ENCODE measurements at regions not wholly inside any gene's neighbourhood (a gene's known extent, or its start where the extent isn't known, plus 50 kb on each side); places are given as distances from the start of the nearest gene placed in this dataset.

GRCh38 chr1:2896824-2897223 is 95.3 kb upstream of the TTC34 start:
- DNase-seq (ENCODE audit: low read depth): no peak
- no peak overlapping the region for H3K4me3 ChIP-seq (ENCODE audit: low read depth, low read length)
- no peak for TF ChIP-seq MAX (IDR thresholded peaks at IDR 0.05; ENCODE audit: low read depth, low read length)
- TF ChIP-seq CTCF (IDR thresholded peaks at IDR 0.05; ENCODE audit: low read depth, low read length): no peak
- no peak for TF ChIP-seq MYC (IDR thresholded peaks at IDR 0.05; ENCODE audit: low read depth, low read length)
- TF ChIP-seq POLR2A (IDR thresholded peaks at IDR 0.05; ENCODE audit: extremely low read depth, insufficient read length): no peak

- no peak for DNase-seq (ENCODE audit: low read depth)
- TF ChIP-seq MAX (IDR thresholded peaks at IDR 0.05; ENCODE audit: low read depth, low read length) (no peak), POLR2A (IDR thresholded peaks at IDR 0.05; ENCODE audit: extremely low read depth, insufficient read length) (no peak), CTCF (IDR thresholded peaks at IDR 0.05; ENCODE audit: low read depth, low read length) (no peak), MYC (IDR thresholded peaks at IDR 0.05; ENCODE audit: low read depth, low read length) (no peak)
- no peak overlapping the region for H3K4me3 ChIP-seq (ENCODE audit: low read depth, low read length)
Observed at GRCh38 chr1:2903226-2903625, 101.7 kb upstream of the TTC34 start.

- no peak for DNase-seq (ENCODE audit: low read depth)
- H3K4me3 ChIP-seq (ENCODE audit: low read depth, low read length): no peak overlapping the region
- TF ChIP-seq CTCF (IDR thresholded peaks at IDR 0.05; ENCODE audit: low read depth, low read length): no peak
- no peak for TF ChIP-seq MYC (IDR thresholded peaks at IDR 0.05; ENCODE audit: low read depth, low read length)
- no peak for TF ChIP-seq MAX (IDR thresholded peaks at IDR 0.05; ENCODE audit: low read depth, low read length)
- no peak for TF ChIP-seq POLR2A (IDR thresholded peaks at IDR 0.05; ENCODE audit: extremely low read depth, insufficient read length)
Observed at GRCh38 chr1:2904191-2904590, 102.7 kb upstream of the TTC34 start.

- TF ChIP-seq CTCF (IDR thresholded peaks at IDR 0.05; ENCODE audit: low read depth, low read length) (no peak), MAX (IDR thresholded peaks at IDR 0.05; ENCODE audit: low read depth, low read length) (no peak)
- DNase-seq (ENCODE audit: low read depth): no peak
- no peak overlapping the region for H3K4me3 ChIP-seq (ENCODE audit: low read depth, low read length)
Observed at GRCh38 chr1:2905356-2905755, 103.9 kb upstream of the TTC34 start.

GRCh38 chr1:2906085-2906484 is 104.6 kb upstream of the TTC34 start:
- no peak for TF ChIP-seq POLR2A (IDR thresholded peaks at IDR 0.05; ENCODE audit: extremely low read depth, insufficient read length)
- no peak for TF ChIP-seq MAX (IDR thresholded peaks at IDR 0.05; ENCODE audit: low read depth, low read length)
- no peak for TF ChIP-seq MYC (IDR thresholded peaks at IDR 0.05; ENCODE audit: low read depth, low read length)
- TF ChIP-seq CTCF (IDR thresholded peaks at IDR 0.05; ENCODE audit: low read depth, low read length): no peak
- DNase-seq (ENCODE audit: low read depth): no peak
- H3K4me3 ChIP-seq (ENCODE audit: low read depth, low read length): no peak overlapping the region

GRCh38 chr1:2906620-2907019 is 105.1 kb upstream of the TTC34 start:
- TF ChIP-seq MYC (IDR thresholded peaks at IDR 0.05; ENCODE audit: low read depth, low read length) (no peak), POLR2A (IDR thresholded peaks at IDR 0.05; ENCODE audit: extremely low read depth, insufficient read length) (no peak), MAX (IDR thresholded peaks at IDR 0.05; ENCODE audit: low read depth, low read length) (no peak), CTCF (IDR thresholded peaks at IDR 0.05; ENCODE audit: low read depth, low read length) (no peak)
- no peak overlapping the region for H3K4me3 ChIP-seq (ENCODE audit: low read depth, low read length)
- no peak for DNase-seq (ENCODE audit: low read depth)
